Epithelial cell of esophagus (primary cell): ENCODE measurements at regions not wholly inside any gene's neighbourhood (a gene's known extent, or its start where the extent isn't known, plus 50 kb on each side); places are given as distances from the start of the nearest gene placed in this dataset.

ENCODE experiments used
- DNase-seq: peaks from one replicate; pipeline ENCODE4 v3.0.0; 2010; ENCODE audit warnings: low read depth
- H3K4me3 ChIP-seq: 2 replicates; pipeline ENCODE4 v1.5.1; 2011; ENCODE audit warnings: mild to moderate bottlenecking, low read length, control low read depth
- TF ChIP-seq, protein P1 (sequence below): IDR thresholded peaks from 2 replicates; pipeline ENCODE4 v1.5.1; 2011; ENCODE audit warnings: low read depth, mild to moderate bottlenecking, low read length, control low read depth, inconsistent platforms; ENCODE audit not compliant: insufficient read depth; ENCODE audit errors: missing control alignments

DNA sequence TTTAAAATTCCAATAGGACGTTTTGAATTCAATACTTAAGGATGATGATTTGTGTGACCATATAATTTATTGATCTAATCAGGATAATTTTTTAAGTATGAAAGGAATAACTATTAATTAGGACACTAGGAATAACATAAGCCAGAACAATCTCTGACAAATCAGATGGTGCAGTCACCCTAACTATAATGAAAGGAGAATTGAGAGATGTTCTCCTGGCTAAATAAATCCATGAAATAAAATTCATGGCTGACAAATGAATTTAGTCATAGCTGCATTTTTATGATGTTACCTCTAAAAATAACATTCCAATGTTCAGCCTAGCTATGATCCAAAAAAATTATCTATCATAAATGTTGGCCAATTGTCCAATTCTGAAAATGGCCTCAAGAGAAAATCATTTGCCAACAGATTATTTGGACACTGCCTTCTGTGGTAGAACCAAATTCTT, 190.6 kb upstream of the NEIL3 start:
- TF ChIP-seq, protein P1, sequence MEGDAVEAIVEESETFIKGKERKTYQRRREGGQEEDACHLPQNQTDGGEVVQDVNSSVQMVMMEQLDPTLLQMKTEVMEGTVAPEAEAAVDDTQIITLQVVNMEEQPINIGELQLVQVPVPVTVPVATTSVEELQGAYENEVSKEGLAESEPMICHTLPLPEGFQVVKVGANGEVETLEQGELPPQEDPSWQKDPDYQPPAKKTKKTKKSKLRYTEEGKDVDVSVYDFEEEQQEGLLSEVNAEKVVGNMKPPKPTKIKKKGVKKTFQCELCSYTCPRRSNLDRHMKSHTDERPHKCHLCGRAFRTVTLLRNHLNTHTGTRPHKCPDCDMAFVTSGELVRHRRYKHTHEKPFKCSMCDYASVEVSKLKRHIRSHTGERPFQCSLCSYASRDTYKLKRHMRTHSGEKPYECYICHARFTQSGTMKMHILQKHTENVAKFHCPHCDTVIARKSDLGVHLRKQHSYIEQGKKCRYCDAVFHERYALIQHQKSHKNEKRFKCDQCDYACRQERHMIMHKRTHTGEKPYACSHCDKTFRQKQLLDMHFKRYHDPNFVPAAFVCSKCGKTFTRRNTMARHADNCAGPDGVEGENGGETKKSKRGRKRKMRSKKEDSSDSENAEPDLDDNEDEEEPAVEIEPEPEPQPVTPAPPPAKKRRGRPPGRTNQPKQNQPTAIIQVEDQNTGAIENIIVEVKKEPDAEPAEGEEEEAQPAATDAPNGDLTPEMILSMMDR, result no peak
- no peak overlapping the region for H3K4me3 ChIP-seq
- DNase-seq, result no peak

DNA sequence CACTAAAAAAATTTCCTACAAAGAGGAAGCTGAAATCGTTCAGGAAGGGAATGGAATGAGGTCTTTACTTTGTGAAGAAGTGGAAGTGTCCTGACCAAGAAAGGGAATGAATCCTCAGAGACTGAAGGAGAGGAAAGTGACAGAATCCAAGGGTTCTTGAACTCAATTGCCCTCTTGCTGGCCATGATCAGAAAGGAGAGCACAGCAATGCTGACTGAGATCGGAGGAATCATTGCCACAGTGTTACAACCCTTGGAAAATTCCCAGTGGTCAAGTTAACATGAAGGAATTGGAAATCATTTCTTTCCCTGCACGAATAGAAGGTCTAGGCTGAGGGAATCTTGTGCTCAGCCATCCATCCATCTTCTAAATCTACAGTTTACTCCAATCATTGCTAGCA, 190.0 kb upstream of the NEIL3 start:
- no peak overlapping the region for H3K4me3 ChIP-seq
- DNase-seq, result no peak
- TF ChIP-seq, protein P1, result no peak

DNA sequence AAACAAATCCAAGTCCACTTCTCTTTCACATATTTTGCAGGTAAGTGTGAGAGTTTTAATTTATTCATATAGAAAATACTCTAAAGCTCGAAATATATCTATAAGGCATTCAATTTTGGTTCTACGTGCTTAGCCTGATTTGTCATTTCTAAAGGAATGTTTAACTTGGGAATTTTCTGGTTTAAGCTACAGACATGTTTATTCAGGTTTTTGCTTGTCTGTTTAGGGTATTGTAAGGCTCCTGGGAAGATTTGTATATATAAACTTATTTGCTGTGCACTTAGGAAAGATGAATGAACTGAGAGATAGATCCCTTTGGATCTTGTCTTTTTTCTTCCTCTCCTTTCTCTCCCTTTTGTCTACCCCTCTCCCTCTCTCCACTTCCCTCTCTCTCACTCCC, 185.9 kb upstream of the NEIL3 start:
- DNase-seq, result peak; percentile 64

DNA sequence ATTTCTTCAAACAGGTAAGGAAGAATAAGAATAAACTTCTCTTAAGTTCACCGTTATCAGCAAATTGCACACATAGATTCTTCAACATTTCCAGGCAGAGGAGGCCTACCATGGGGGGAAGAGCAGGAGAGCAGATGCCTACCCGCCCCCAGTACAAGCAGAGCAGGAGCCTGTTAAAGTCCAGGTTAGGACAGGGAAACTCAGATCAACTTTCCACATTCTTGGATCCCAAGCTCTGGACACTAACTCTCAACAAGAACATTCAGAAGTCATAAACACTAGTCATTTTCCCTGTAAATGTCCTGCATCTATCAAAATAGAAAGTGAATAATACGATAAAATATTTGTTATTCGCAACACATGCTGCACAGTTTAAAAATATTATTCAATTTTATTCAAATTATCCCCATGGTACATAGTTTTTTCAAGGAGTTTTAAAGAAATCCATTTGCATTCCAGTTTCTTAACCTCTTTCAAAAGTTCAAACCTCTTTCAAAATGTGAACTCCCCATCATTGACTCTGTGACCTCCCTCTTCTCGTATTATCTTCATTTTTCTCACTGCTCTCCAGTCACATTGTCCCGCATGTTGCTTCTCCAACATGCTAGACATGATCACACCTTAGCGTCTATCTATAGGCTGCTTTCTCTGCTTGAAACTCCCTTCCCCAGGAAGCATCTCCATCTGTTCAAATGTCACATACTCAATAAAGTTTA, 185.2 kb upstream of the NEIL3 start:
- TF ChIP-seq, protein P1, result no peak
- H3K4me3 ChIP-seq, result no peak overlapping the region
- no peak for DNase-seq

More for the DNA sequence above, 185.9 kb upstream of the NEIL3 start:
- TF ChIP-seq, protein P1, result no peak
- H3K4me3 ChIP-seq, result no peak overlapping the region

DNA sequence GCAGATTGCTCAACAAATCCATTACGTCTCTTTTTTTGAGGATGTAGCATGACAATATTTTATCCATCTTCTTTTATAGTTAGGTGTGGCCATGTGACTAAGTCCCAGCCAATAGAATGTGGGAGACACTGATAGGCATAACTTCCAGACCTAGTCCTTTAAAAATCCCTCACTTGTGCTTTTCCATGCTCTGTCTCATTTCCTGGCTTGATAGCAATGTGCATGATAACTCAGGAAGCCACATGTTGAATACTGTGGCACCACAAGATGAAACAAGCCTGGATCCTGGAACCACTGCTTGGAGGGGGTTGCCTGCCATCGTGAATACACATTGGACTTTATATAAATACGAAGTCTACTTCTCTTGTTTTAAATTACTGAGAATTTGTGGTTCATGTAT, 184.0 kb upstream of the NEIL3 start:
- H3K4me3 ChIP-seq, result no peak overlapping the region
- TF ChIP-seq, protein P1, result no peak
- DNase-seq, result peak; percentile 70

DNA sequence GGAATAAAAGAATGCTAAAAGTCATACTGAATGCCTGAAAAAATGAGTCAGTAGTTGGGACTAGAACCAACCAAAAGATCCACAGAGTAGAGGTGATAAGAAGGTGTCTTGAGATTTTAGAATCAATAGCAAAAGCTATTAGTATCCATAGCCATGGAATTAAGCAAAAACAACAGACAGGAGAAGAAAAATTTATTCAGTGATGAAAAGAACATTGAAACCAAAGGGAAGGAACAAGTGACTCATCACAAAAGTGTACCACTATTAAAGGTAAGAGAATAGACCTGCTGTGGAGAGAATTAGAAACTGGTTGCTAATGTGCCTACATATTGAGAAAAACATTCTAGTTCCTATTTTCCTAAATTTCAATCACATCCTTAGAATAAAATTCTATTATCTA, 182.0 kb upstream of the NEIL3 start:
- TF ChIP-seq, protein P1, result no peak
- no peak overlapping the region for H3K4me3 ChIP-seq
- peak; percentile 53 for DNase-seq

DNA sequence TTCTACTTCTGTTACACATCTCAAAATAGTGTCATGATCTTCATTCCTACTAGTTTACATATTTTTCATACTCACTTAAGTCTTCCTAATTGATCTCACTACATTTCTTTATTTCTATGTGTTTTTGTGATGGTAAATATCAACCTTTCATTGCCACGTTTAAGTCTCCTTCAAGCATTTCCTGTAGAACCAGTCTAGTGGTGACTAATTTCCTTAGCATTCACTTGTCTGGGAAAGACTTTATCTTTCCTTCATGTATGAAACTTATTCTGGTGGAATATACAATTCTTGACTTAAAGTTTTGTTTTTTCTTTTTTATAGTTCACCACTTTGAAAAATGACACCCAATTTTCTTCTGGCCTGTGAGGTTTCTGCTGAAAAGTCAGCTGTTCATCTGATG, 181.4 kb upstream of the NEIL3 start:
- H3K4me3 ChIP-seq, result no peak overlapping the region
- TF ChIP-seq, protein P1, result no peak
- peak; percentile 90 for DNase-seq
